Nephron progenitor cell (in vitro differentiated cells): ENCODE measurements at regions not wholly inside any gene's neighbourhood (a gene's known extent, or its start where the extent isn't known, plus 50 kb on each side); places are given as distances from the start of the nearest gene placed in this dataset.

Source experiments
- DNase-seq: peaks from one replicate; pipeline ENCODE4 v3.0.0; 2021
- H3K27ac Mint-ChIP-seq: 2 replicates; pipeline ENCODE4 v1.8.0; 2021; ENCODE audit warnings: mild to moderate bottlenecking, moderate library complexity, mixed read lengths
- H3K27me3 Mint-ChIP-seq: 2 replicates; pipeline ENCODE4 v1.8.0; 2021; ENCODE audit warnings: mild to moderate bottlenecking, low read depth, mixed read lengths; ENCODE audit not compliant: poor library complexity
- H3K36me3 Mint-ChIP-seq: 2 replicates; pipeline ENCODE4 v1.8.0; 2021; ENCODE audit warnings: low read depth, mixed read lengths
- H3K4me1 Mint-ChIP-seq: 2 replicates; pipeline ENCODE4 v1.8.0; 2021; ENCODE audit warnings: mixed read lengths
- H3K4me3 Mint-ChIP-seq: 2 replicates; pipeline ENCODE4 v1.8.0; 2021; ENCODE audit warnings: mild to moderate bottlenecking, moderate library complexity, mixed read lengths
- H3K9me3 Mint-ChIP-seq: 2 replicates; pipeline ENCODE4 v1.8.0; 2021; ENCODE audit warnings: mild to moderate bottlenecking, moderate library complexity, mixed read lengths
- TF ChIP-seq, protein P1 (sequence below): fragments of 200-600 bp; sonication (generic); IDR thresholded peaks from 2 replicates; pipeline ENCODE4 v1.5.0; 2021; ENCODE audit warnings: antibody characterized with exemption

DNA sequence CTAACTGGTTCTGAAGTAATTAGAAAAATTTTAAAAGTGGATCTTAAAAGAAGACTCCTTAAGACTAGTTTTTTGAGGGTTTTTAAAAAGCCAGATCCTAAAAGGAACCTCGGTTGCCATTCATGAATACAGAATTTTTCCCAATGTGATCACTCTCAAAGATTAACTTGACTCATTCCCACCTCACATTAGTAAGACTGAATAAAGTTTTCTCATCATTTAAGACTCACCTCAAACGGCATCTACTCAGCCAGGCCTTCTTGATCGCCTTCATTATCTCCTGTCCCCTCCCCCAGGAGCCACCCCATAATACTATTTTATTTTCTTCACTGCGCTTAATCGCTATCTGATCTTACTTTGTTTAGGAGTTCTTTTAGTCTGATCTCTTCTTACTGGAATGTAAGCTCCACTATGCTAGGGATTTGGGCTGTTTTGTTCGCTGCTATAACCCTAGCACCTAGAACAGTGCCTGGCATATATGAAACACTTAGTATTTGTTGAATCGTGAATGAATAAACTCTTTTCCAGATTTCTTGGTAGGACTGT is 55.9 kb upstream of the PCGF5 start:
- no peak for DNase-seq
- no peak overlapping the region for H3K27ac Mint-ChIP-seq
- H3K27me3 Mint-ChIP-seq, result peaks cover 73% of the 10 kb centered on the region
- H3K36me3 Mint-ChIP-seq, result no peaks in the 10 kb centered on the region
- peaks cover 5% of the 10 kb centered on the region for H3K9me3 Mint-ChIP-seq
- peak overlapping the region; percentile 85 for H3K4me3 Mint-ChIP-seq
- peaks cover 13% of the 10 kb centered on the region for H3K4me1 Mint-ChIP-seq
- TF ChIP-seq, protein P1, sequence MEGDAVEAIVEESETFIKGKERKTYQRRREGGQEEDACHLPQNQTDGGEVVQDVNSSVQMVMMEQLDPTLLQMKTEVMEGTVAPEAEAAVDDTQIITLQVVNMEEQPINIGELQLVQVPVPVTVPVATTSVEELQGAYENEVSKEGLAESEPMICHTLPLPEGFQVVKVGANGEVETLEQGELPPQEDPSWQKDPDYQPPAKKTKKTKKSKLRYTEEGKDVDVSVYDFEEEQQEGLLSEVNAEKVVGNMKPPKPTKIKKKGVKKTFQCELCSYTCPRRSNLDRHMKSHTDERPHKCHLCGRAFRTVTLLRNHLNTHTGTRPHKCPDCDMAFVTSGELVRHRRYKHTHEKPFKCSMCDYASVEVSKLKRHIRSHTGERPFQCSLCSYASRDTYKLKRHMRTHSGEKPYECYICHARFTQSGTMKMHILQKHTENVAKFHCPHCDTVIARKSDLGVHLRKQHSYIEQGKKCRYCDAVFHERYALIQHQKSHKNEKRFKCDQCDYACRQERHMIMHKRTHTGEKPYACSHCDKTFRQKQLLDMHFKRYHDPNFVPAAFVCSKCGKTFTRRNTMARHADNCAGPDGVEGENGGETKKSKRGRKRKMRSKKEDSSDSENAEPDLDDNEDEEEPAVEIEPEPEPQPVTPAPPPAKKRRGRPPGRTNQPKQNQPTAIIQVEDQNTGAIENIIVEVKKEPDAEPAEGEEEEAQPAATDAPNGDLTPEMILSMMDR, result no peak

DNA sequence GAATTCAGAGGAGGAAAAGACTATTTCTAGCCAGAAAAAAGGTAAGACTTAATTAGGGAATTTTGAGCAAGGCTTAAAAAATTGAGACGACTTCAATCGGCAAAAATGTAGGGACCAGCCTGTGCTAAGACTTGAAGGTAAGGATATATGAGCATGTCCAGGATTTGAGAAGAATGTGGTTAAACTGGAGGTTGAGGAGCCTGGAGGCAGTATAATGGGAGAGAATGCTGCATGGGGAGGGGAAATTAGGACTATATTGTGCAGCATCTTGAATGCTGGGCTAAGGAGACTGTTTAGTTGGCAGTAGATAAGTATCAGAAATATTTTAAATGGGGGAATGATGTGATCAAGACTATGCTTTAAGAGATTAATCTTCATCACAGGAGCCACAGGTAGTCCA is 53.1 kb upstream of the PCGF5 start:
- peaks cover 5% of the 10 kb centered on the region for H3K36me3 Mint-ChIP-seq
- peaks cover 19% of the 10 kb centered on the region for H3K9me3 Mint-ChIP-seq
- TF ChIP-seq, protein P1, result no peak
- peaks cover 5% of the 10 kb centered on the region for H3K4me1 Mint-ChIP-seq
- no peak overlapping the region for H3K27ac Mint-ChIP-seq
- H3K27me3 Mint-ChIP-seq, result peaks cover 48% of the 10 kb centered on the region
- no peak overlapping the region for H3K4me3 Mint-ChIP-seq
- no peak for DNase-seq

DNA sequence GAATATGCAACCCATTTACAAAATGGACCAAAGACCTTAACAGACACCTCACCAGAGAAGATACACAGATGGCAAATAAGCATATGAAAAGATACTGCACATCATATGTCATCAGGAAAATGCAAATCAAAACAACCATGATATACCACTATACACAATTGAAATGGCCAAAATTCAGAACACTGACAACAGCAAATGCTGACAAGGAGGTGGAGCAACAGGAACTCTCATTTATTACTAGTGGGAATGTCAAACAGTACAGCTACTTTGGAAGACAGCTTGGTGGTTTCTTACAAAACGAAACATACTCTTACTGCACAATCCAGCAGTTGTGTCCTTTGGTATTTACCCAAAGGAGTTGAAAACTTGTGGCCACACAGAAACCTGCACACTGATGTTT is 50.0 kb upstream of the PCGF5 start:
- Mint-ChIP-seq H3K9me3 (peaks cover 22% of the 10 kb centered on the region), H3K27ac (no peak overlapping the region), H3K4me3 (no peak overlapping the region), H3K4me1 (no peaks in the 10 kb centered on the region), H3K27me3 (peaks cover 32% of the 10 kb centered on the region), H3K36me3 (peaks cover 5% of the 10 kb centered on the region)
- DNase-seq, result no peak
- TF ChIP-seq, protein P1, result no peak
